Stomach (tissue), 8 donors: ENCODE measurements at regions not wholly inside any gene's neighbourhood (a gene's known extent, or its start where the extent isn't known, plus 50 kb on each side); places are given as distances from the start of the nearest gene placed in this dataset.

Experiments used
- DNase-seq, 2 donors: peaks; one replicate each; pipeline versions ENCODE4 v3.0.0 to v3.0.0-alpha.2; 2013 to 2019
- H3K27ac ChIP-seq, 5 donors: fragments of 200-600 bp in 4 of 5; sonication (generic) in 4 of 5; one replicate each; pipeline ENCODE4 v1.5.1; 2013 to 2019; ENCODE audit warnings: mild to moderate bottlenecking in 1 of 5, moderate library complexity in 1 of 5
- H3K27me3 ChIP-seq, 3 donors: fragments of 200-600 bp; sonication (generic); one replicate each; pipeline ENCODE4 v1.5.1; 2017 to 2019; ENCODE audit warnings: mixed run types in 1 of 3
- H3K36me3 ChIP-seq, 4 donors: fragments of 200-600 bp; sonication (generic); 1 replicate in 3 of 4; 2 replicates in 1 of 4; pipeline ENCODE4 v1.5.1; 2016 to 2019
- H3K4me1 ChIP-seq, 4 donors: fragments of 200-600 bp; sonication (generic); one replicate each; pipeline ENCODE4 v1.5.1; 2016 to 2019
- H3K4me3 ChIP-seq, 4 donors: fragments of 200-600 bp; sonication (generic) in 3 of 4; one replicate each; pipeline ENCODE4 v1.5.1; 2016 to 2019; ENCODE audit warnings: mild to moderate bottlenecking in 1 of 4
- H3K9me3 ChIP-seq, 4 donors: fragments of 200-600 bp; sonication (generic); one replicate each; pipeline ENCODE4 v1.5.1; 2016 to 2019
- EP300 ChIP-seq: sonication (generic); formaldehyde crosslinking; IDR thresholded peaks from one replicate; pipeline ENCODE4 v1.6.1; 2017; ENCODE audit warnings: antibody characterized with exemption
- POLR2A ChIP-seq, 4 donors: fragments of 450-650 bp; IDR thresholded peaks; one replicate each; pipeline ENCODE4 v1.6.1; 2016; ENCODE audit warnings: antibody characterized with exemption in 4 of 4, control low read depth in 2 of 4, mild to moderate bottlenecking in 1 of 4, moderate library complexity in 1 of 4
- POLR2AphosphoS5 ChIP-seq, 3 donors: sonication (generic); formaldehyde crosslinking; IDR thresholded peaks; one replicate each; pipeline ENCODE4 v1.6.1; 2016; ENCODE audit warnings: antibody characterized with exemption in 3 of 3
- WGBS, 5 donors: extraction: QIAGEN DNeasy Blood & Tissue Kit in 3 of 5; methylation state at CpG; one replicate each; pipeline versions ENCODE4 v1.1.5 to v1.1.7; 2013 to 2018; 5-methylcytosine and 5-hydroxymethylcytosine counted together
- intact Hi-C: fragments of 100-400 bp; cut with DNase I; formaldehyde crosslinking; loops from one replicate; pipeline ENCODE4 v1.15.1; 2023; ENCODE audit warnings: low total_unique reads
- TF ChIP-seq, protein P1 (sequence below), 7 experiments: fragments of 450-650 bp in 4 of 7; fragments of 200-600 bp in 3 of 7; sonication (generic) in 3 of 7; IDR thresholded peaks; one replicate each; pipeline ENCODE4 v1.5.1; 2016 to 2019; ENCODE audit warnings: antibody characterized with exemption in 7 of 7, control low read depth in 2 of 7, mild to moderate bottlenecking in 1 of 7
- donor health status: healthy with polysubstance abuse.
- donor health status: Bipolar disorder and iron deficiency.
- donor health status: healthy.

DNA sequence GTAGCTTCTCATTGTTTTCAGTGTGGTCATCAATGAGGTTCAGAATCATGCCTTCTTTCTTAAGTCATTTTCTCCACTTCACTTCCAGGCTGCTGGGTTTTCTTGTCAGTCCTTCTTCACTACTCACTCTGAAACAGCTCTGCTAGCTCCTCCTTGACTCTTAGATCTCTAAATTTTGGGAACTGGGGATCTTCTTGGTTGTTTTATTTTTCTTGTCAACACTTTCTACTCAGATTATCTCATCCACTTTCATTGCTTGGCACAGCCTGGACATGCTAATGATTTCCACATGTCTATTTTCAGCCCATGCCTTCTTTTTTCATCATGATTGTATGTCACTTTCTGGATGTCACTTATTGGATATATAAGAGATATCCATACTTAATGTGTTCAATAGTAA is 517.8 kb upstream of the DSEL start:
- no peak overlapping the region for H3K4me3 ChIP-seq
- H3K36me3 ChIP-seq = no peaks in the 10 kb centered on the region
- H3K4me1 ChIP-seq = no peaks in the 10 kb centered on the region
- H3K27me3 ChIP-seq = no peaks in the 10 kb centered on the region
- TF ChIP-seq EP300 = no peak
- peak in 1 of 2 donors; percentile 6 for DNase-seq
- no peak overlapping the region for H3K27ac ChIP-seq
- intact Hi-C loops = no loop called here
- no peaks in the 10 kb centered on the region for H3K9me3 ChIP-seq

GRCh38 chr18:68033466-68033865 is 516.9 kb upstream of the DSEL start:
- 61 to 68% (median 63%) methylated on average over 5 of the region's 5 CpGs for WGBS, 5 donors
- TF ChIP-seq POLR2A (IDR thresholded peaks at IDR 0.05) (no peak), POLR2AphosphoS5 (IDR thresholded peaks at IDR 0.05) (no peak), EP300 (no peak)
- TF ChIP-seq, protein P1, sequence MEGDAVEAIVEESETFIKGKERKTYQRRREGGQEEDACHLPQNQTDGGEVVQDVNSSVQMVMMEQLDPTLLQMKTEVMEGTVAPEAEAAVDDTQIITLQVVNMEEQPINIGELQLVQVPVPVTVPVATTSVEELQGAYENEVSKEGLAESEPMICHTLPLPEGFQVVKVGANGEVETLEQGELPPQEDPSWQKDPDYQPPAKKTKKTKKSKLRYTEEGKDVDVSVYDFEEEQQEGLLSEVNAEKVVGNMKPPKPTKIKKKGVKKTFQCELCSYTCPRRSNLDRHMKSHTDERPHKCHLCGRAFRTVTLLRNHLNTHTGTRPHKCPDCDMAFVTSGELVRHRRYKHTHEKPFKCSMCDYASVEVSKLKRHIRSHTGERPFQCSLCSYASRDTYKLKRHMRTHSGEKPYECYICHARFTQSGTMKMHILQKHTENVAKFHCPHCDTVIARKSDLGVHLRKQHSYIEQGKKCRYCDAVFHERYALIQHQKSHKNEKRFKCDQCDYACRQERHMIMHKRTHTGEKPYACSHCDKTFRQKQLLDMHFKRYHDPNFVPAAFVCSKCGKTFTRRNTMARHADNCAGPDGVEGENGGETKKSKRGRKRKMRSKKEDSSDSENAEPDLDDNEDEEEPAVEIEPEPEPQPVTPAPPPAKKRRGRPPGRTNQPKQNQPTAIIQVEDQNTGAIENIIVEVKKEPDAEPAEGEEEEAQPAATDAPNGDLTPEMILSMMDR (IDR thresholded peaks at IDR 0.05) = no peak
- no peaks in the 10 kb centered on the region for H3K9me3 ChIP-seq

GRCh38 chr18:68024716-68025115 is 508.2 kb upstream of the DSEL start:
- Histone ChIP-seq H3K27ac (no peak overlapping the region), H3K27me3 (no peaks in the 10 kb centered on the region), H3K4me3 (no peak overlapping the region), H3K4me1 (no peaks in the 10 kb centered on the region), H3K9me3 (no peaks in the 10 kb centered on the region), H3K36me3 (no peaks in the 10 kb centered on the region)
- WGBS, 5 donors = 74 to 83% (median 78%) methylated on average over 4 of the region's 4 CpGs
- no peak for DNase-seq
- intact Hi-C loops = no loop called here
- TF ChIP-seq EP300 = no peak
- TF ChIP-seq POLR2AphosphoS5 (IDR thresholded peaks at IDR 0.05) = no peak
- TF ChIP-seq, protein P1 (IDR thresholded peaks at IDR 0.05) = no peak
- no peak for TF ChIP-seq POLR2A (IDR thresholded peaks at IDR 0.05)

More at GRCh38 chr18:68033466-68033865, 516.9 kb upstream of the DSEL start:
- Histone ChIP-seq H3K27me3 (no peaks in the 10 kb centered on the region), H3K36me3 (no peaks in the 10 kb centered on the region), H3K4me1 (no peaks in the 10 kb centered on the region), H3K4me3 (no peak overlapping the region), H3K27ac (no peak overlapping the region)
- intact Hi-C loops = no loop called here
- no peak for DNase-seq

- H3K36me3 ChIP-seq = no peaks in the 10 kb centered on the region
- intact Hi-C loops = no loop called here
- no peak for TF ChIP-seq POLR2AphosphoS5 (IDR thresholded peaks at IDR 0.05)
- TF ChIP-seq POLR2A (IDR thresholded peaks at IDR 0.05) = no peak
- no peak for TF ChIP-seq EP300
- TF ChIP-seq, protein P1 (IDR thresholded peaks at IDR 0.05) = no peak
- DNase-seq = no peak
- H3K4me1 ChIP-seq = no peaks in the 10 kb centered on the region
- no peak overlapping the region for H3K4me3 ChIP-seq
- no peaks in the 10 kb centered on the region for H3K9me3 ChIP-seq
- WGBS, 5 donors = 77 to 89% (median 84%) methylated on average over 8 of the region's 8 CpGs
- H3K27me3 ChIP-seq = no peaks in the 10 kb centered on the region
- no peak overlapping the region for H3K27ac ChIP-seq
Observed at GRCh38 chr18:68017385-68017784, 500.9 kb upstream of the DSEL start.

GRCh38 chr18:67997496-67997895 is 481.0 kb upstream of the DSEL start:
- TF ChIP-seq POLR2A (IDR thresholded peaks at IDR 0.05) (no peak), EP300 (no peak), POLR2AphosphoS5 (IDR thresholded peaks at IDR 0.05) (no peak)
- TF ChIP-seq, protein P1 (IDR thresholded peaks at IDR 0.05) = no peak
- 61 to 73% (median 67%) methylated on average over 5 of the region's 5 CpGs for WGBS, 5 donors
- DNase-seq = no peak
- Histone ChIP-seq H3K4me3 (no peak overlapping the region), H3K27ac (no peak overlapping the region), H3K9me3 (no peaks in the 10 kb centered on the region), H3K27me3 (no peaks in the 10 kb centered on the region), H3K4me1 (no peaks in the 10 kb centered on the region), H3K36me3 (no peaks in the 10 kb centered on the region)
- intact Hi-C loops = no loop called here
